ENCODE measurements at regions not wholly inside any gene's neighbourhood (a gene's known extent, or its start where the extent isn't known, plus 50 kb on each side); places are given as distances from the start of the nearest gene placed in this dataset.
"Not testable (repeated sequence)": the region's sequence is repeated elsewhere in the genome, so short reads cannot be mapped to it uniquely, and the experiment has no call there.

DNA sequence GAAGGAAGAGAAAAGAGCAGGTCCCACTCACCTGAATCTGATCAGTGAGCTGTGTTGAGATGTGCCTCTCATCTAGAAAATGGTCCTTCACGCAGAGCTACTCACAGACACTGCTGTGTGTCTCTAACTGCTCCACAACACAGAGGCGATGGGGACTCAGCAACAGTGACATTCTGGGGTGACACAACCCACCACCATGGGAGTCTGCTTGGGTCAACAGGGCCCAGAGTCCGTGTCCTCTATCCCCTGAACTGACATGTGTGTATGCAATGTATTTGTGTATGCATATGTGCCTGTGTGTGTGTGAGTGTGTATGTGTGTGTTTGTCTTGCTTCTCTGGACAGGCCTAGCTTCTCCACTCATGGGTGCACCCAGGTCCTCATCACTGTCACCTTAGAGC lies 1154.8 kb upstream of the TPTE start:
- not testable (repeated sequence) for TF ChIP-seq POLR2AphosphoS5 (IDR thresholded peaks at IDR 0.05; ENCODE audit: insufficient read depth in 1 of 2, low read depth in 1 of 2)
- TF ChIP-seq, protein P1, sequence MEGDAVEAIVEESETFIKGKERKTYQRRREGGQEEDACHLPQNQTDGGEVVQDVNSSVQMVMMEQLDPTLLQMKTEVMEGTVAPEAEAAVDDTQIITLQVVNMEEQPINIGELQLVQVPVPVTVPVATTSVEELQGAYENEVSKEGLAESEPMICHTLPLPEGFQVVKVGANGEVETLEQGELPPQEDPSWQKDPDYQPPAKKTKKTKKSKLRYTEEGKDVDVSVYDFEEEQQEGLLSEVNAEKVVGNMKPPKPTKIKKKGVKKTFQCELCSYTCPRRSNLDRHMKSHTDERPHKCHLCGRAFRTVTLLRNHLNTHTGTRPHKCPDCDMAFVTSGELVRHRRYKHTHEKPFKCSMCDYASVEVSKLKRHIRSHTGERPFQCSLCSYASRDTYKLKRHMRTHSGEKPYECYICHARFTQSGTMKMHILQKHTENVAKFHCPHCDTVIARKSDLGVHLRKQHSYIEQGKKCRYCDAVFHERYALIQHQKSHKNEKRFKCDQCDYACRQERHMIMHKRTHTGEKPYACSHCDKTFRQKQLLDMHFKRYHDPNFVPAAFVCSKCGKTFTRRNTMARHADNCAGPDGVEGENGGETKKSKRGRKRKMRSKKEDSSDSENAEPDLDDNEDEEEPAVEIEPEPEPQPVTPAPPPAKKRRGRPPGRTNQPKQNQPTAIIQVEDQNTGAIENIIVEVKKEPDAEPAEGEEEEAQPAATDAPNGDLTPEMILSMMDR (IDR thresholded peaks at IDR 0.05): not testable (repeated sequence)
